HEK293 (cell line): ENCODE measurements at regions not wholly inside any gene's neighbourhood (a gene's known extent, or its start where the extent isn't known, plus 50 kb on each side); places are given as distances from the start of the nearest gene placed in this dataset.

Experiments used
- CTCF ChIA-PET: fragments of 350-600 bp; formaldehyde crosslinking; extraction: SDS; loops from one replicate; lab custom pipeline; 2021; ENCODE audit warnings: antibody characterized with exemption; lab: Yijun Ruan, JAX
- POLR2A ChIA-PET: fragments of 300-600 bp; formaldehyde crosslinking; extraction: SDS; loops from one replicate; lab custom pipeline; 2020; ENCODE audit warnings: antibody characterized with exemption, inconsistent platforms; lab: Yijun Ruan, JAX
- H3K27ac ChIP-seq: fragments of 200-500 bp; sonication (Bioruptor generic); 2 replicates; pipeline ENCODE4 v1.5.1; 2014; ENCODE audit warnings: low read depth, low read length, control low read depth, inconsistent platforms; ENCODE audit errors: extremely low read depth
- H3K36me3 ChIP-seq, 2 experiments: fragments of 200-500 bp in 1 of 2; sonication (Bioruptor generic) in 1 of 2; 1 replicate in 1 of 2; 2 replicates in 1 of 2; pipeline ENCODE4 v1.5.1; 2014 to 2017; ENCODE audit warnings: inconsistent platforms in 2 of 2, low read length in 2 of 2; ENCODE audit not compliant: control insufficient read depth in 2 of 2, insufficient read depth in 1 of 2
- H3K4me1 ChIP-seq: fragments of 200-500 bp; sonication (Bioruptor generic); 2 replicates; pipeline ENCODE4 v1.5.1; 2014; ENCODE audit warnings: mild to moderate bottlenecking, low read length, inconsistent platforms; ENCODE audit not compliant: control insufficient read depth, insufficient read depth
- H3K4me3 ChIP-seq: 2 replicates; pipeline ENCODE4 v1.5.1; 2011; ENCODE audit warnings: low read depth, mild to moderate bottlenecking, control low read depth, low read length, moderate library complexity
- H3K9me3 ChIP-seq: fragments of 200-500 bp; sonication (Bioruptor generic); 2 replicates; pipeline ENCODE4 v1.5.1; 2014; ENCODE audit warnings: low read depth, low read length, inconsistent platforms; ENCODE audit not compliant: control insufficient read depth, insufficient read depth
- GLIS1 ChIP-seq: fragments of 450-650 bp; formaldehyde crosslinking; IDR thresholded peaks from 2 replicates; pipeline ENCODE4 v1.5.1; 2016; ENCODE audit warnings: missing biosample characterization, missing genetic modification characterization
- MYNN ChIP-seq: fragments of 450-650 bp; formaldehyde crosslinking; IDR thresholded peaks from 2 replicates; pipeline ENCODE4 v1.5.1; 2016; ENCODE audit warnings: missing biosample characterization, missing genetic modification characterization, borderline replicate concordance
- PRDM6 ChIP-seq: fragments of 450-650 bp; formaldehyde crosslinking; IDR thresholded peaks from 2 replicates; pipeline ENCODE4 v1.5.1; 2017; ENCODE audit warnings: missing biosample characterization, missing genetic modification characterization
- REST ChIP-seq: fragments of 450-650 bp; formaldehyde crosslinking; IDR thresholded peaks from 2 replicates; pipeline ENCODE4 v1.5.1; 2016; ENCODE audit warnings: missing biosample characterization, missing genetic modification characterization
- ZNF10 ChIP-seq: fragments of 450-650 bp; formaldehyde crosslinking; IDR thresholded peaks from 2 replicates; pipeline ENCODE4 v1.5.1; 2017; ENCODE audit warnings: missing biosample characterization, missing genetic modification characterization
- ZNF133 ChIP-seq: fragments of 450-650 bp; formaldehyde crosslinking; IDR thresholded peaks from 2 replicates; pipeline ENCODE4 v1.5.1; 2016; ENCODE audit warnings: missing biosample characterization, missing genetic modification characterization
- ZNF2 ChIP-seq: fragments of 450-650 bp; formaldehyde crosslinking; IDR thresholded peaks from 2 replicates; pipeline ENCODE4 v1.5.1; 2016; ENCODE audit warnings: missing biosample characterization, missing genetic modification characterization
- ZNF292 ChIP-seq: fragments of 450-650 bp; formaldehyde crosslinking; IDR thresholded peaks from 2 replicates; pipeline ENCODE4 v1.5.1; 2016; ENCODE audit warnings: low read depth, missing biosample characterization, missing genetic modification characterization, borderline replicate concordance
- ZNF398 ChIP-seq: fragments of 450-650 bp; formaldehyde crosslinking; IDR thresholded peaks from 2 replicates; pipeline ENCODE4 v1.5.1; 2017; ENCODE audit warnings: missing biosample characterization, missing genetic modification characterization
- ZNF449 ChIP-seq: fragments of 450-650 bp; formaldehyde crosslinking; IDR thresholded peaks from 2 replicates; pipeline ENCODE4 v1.5.1; 2017; ENCODE audit warnings: missing biosample characterization, mild to moderate bottlenecking, missing genetic modification characterization, moderate library complexity
- ZNF544 ChIP-seq: fragments of 450-650 bp; formaldehyde crosslinking; IDR thresholded peaks from 2 replicates; pipeline ENCODE4 v1.5.0; 2017; ENCODE audit warnings: missing biosample characterization, missing genetic modification characterization
- ZNF548 ChIP-seq: fragments of 450-650 bp; formaldehyde crosslinking; IDR thresholded peaks from 2 replicates; pipeline ENCODE4 v1.5.1; 2016; ENCODE audit warnings: missing biosample characterization, missing genetic modification characterization
- ZNF555 ChIP-seq: fragments of 450-650 bp; formaldehyde crosslinking; conservative IDR thresholded peaks from 2 replicates; pipeline ENCODE4 v1.5.1; 2017; ENCODE audit warnings: missing biosample characterization, mild to moderate bottlenecking, missing genetic modification characterization, inconsistent platforms
- ZNF585B ChIP-seq: fragments of 450-650 bp; formaldehyde crosslinking; IDR thresholded peaks from 2 replicates; pipeline ENCODE4 v1.5.1; 2016; ENCODE audit warnings: missing biosample characterization, missing genetic modification characterization
- ZNF610 ChIP-seq: fragments of 450-650 bp; formaldehyde crosslinking; IDR thresholded peaks from 2 replicates; pipeline ENCODE4 v1.5.1; 2016; ENCODE audit warnings: missing biosample characterization, missing genetic modification characterization, borderline replicate concordance
- ZNF658 ChIP-seq: fragments of 450-650 bp; formaldehyde crosslinking; IDR thresholded peaks from 2 replicates; pipeline ENCODE4; 2016; ENCODE audit warnings: missing biosample characterization, missing genetic modification characterization
- ZNF677 ChIP-seq: fragments of 450-650 bp; IDR thresholded peaks from 2 replicates; pipeline ENCODE4 v1.5.0; 2018; ENCODE audit warnings: missing biosample characterization, mild to moderate bottlenecking, missing genetic modification characterization, moderate library complexity
- ZSCAN18 ChIP-seq: fragments of 450-650 bp; formaldehyde crosslinking; IDR thresholded peaks from 2 replicates; pipeline ENCODE4 v1.5.1; 2016; ENCODE audit warnings: missing biosample characterization, missing genetic modification characterization
- TF ChIP-seq, protein P1 (sequence below): fragments of 450-650 bp; formaldehyde crosslinking; IDR thresholded peaks from 2 replicates; pipeline ENCODE4 v1.5.1; 2016; ENCODE audit warnings: missing biosample characterization, missing genetic modification characterization

DNA sequence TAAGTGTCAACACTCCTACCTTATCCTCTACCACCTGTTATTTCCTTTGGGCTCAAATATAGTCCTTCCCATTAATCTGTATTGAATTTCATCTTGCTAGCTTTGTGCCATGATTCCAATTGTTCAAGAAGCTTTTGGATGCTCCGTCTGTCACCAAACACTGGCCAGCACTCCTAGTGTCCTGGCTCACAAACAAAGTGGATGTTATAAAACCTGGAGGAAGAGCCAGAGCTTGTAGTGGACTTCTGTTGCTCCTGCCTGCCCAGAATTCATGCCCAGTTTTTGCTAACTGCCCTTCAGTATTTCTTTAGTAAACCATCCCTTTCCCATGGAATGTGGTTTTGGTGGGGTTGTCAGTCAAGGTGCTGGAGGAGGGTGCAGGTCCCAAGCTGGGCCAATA is 77.2 kb upstream of the HS3ST2 start:
- Histone ChIP-seq H3K4me3 (no peak overlapping the region), H3K9me3 (no peaks in the 10 kb centered on the region), H3K27ac (no peak overlapping the region)
- POLR2A ChIA-PET: no interaction called here
- no peak for TF ChIP-seq ZNF2 (tag by site-specific recombination)
- TF ChIP-seq, all 188 proteins: peak for 0
- no peaks in the 10 kb centered on the region for H3K36me3 ChIP-seq
- CTCF ChIA-PET: interaction anchor here (0.6 to 1.2 kb wide), 3 partner anchors 77 to 1611 kb away, joined by 3 to 4 read pairs (median 3); no protein-coding TSS in a partner anchor
- H3K4me1 ChIP-seq: peaks cover 5% of the 10 kb centered on the region; the same call in 1 of the 2 replicates

GRCh38 chr16:22739077-22739476 is 74.9 kb upstream of the HS3ST2 start:
- Histone ChIP-seq H3K36me3 (no peaks in the 10 kb centered on the region), H3K27ac (no peak overlapping the region), H3K4me3 (no peak overlapping the region), H3K9me3 (no peaks in the 10 kb centered on the region), H3K4me1 (peaks cover 3% of the 10 kb centered on the region; the same call in 1 of the 2 replicates)
- POLR2A ChIA-PET: no interaction called here
- CTCF ChIA-PET: no interaction called here
- no peak for TF ChIP-seq ZNF585B
- TF ChIP-seq ZNF677 (tag by site-specific recombination): peak; percentile 68

GRCh38 chr16:22743401-22743800 is 70.6 kb upstream of the HS3ST2 start:
- Histone ChIP-seq H3K27ac (no peak overlapping the region), H3K9me3 (no peaks in the 10 kb centered on the region), H3K36me3 (no peaks in the 10 kb centered on the region), H3K4me3 (no peak overlapping the region), H3K4me1 (no peaks in the 10 kb centered on the region)
- POLR2A ChIA-PET: no interaction called here
- CTCF ChIA-PET: no interaction called here
- TF ChIP-seq, protein P1, sequence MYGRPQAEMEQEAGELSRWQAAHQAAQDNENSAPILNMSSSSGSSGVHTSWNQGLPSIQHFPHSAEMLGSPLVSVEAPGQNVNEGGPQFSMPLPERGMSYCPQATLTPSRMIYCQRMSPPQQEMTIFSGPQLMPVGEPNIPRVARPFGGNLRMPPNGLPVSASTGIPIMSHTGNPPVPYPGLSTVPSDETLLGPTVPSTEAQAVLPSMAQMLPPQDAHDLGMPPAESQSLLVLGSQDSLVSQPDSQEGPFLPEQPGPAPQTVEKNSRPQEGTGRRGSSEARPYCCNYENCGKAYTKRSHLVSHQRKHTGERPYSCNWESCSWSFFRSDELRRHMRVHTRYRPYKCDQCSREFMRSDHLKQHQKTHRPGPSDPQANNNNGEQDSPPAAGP (tag by site-specific recombination): no peak
- TF ChIP-seq ZNF133 (tag by site-specific recombination): no peak
- no peak for TF ChIP-seq GLIS1
- no peak for TF ChIP-seq ZSCAN18 (tag by site-specific recombination)
- no peak for TF ChIP-seq ZNF658 (tag by site-specific recombination)
- TF ChIP-seq ZNF548 (tag by site-specific recombination): no peak
- no peak for TF ChIP-seq ZNF555 (tag by site-specific recombination)
- TF ChIP-seq ZNF449: no peak
- TF ChIP-seq ZNF398: no peak
- no peak for TF ChIP-seq ZNF544 (tag by site-specific recombination)
- no peak for TF ChIP-seq PRDM6 (tag by site-specific recombination)
- no peak for TF ChIP-seq REST (tag by site-specific recombination)
- no peak for TF ChIP-seq MYNN (tag by site-specific recombination)
- no peak for TF ChIP-seq ZNF292 (tag by site-specific recombination)
- no peak for TF ChIP-seq ZNF10
- TF ChIP-seq ZNF610 (tag by site-specific recombination): no peak
